HG02852 (cell line): ENCODE measurements at regions not wholly inside any gene's neighbourhood (a gene's known extent, or its start where the extent isn't known, plus 50 kb on each side); places are given as distances from the start of the nearest gene placed in this dataset.
"Not testable (repeated sequence)": the region's sequence is repeated elsewhere in the genome, so short reads cannot be mapped to it uniquely, and the experiment has no call there.

Experiments used
- ATAC-seq: cut with Tn5 transposase; IDR thresholded peaks from one replicate; pipeline ENCODE4 v1.9.1; 2021; ENCODE audit warnings: mild to moderate bottlenecking, moderate library complexity; ENCODE audit not compliant: unreplicated experiment

- ATAC-seq, result no peak
Measured at GRCh38 chr4:18171896-18172295, 150.3 kb upstream of the LCORL start.

GRCh38 chr4:18167831-18168230 lies 146.3 kb upstream of the LCORL start:
- ATAC-seq, result no peak

GRCh38 chr4:18166925-18167324 lies 145.4 kb upstream of the LCORL start:
- ATAC-seq, result no peak

GRCh38 chr4:18162453-18162852 lies 140.9 kb upstream of the LCORL start:
- ATAC-seq, result no peak

- not testable (repeated sequence) for ATAC-seq
Measured at GRCh38 chr4:18159117-18159912, 137.8 kb upstream of the LCORL start.

- ATAC-seq, result no peak
Measured at GRCh38 chr4:18155067-18156041, 133.8 kb upstream of the LCORL start.

- no peak for ATAC-seq
Measured at GRCh38 chr4:18138076-18138665, 116.6 kb upstream of the LCORL start.

GRCh38 chr4:18134111-18134510 lies 112.6 kb upstream of the LCORL start:
- ATAC-seq, result no peak

- ATAC-seq, result no peak
Measured at GRCh38 chr4:18130256-18130655, 108.7 kb upstream of the LCORL start.

GRCh38 chr4:18128241-18128640 lies 106.7 kb upstream of the LCORL start:
- no peak for ATAC-seq

- ATAC-seq, result no peak
Measured at GRCh38 chr4:18127030-18127429, 105.5 kb upstream of the LCORL start.

GRCh38 chr4:18113710-18114331 lies 92.3 kb upstream of the LCORL start:
- no peak for ATAC-seq

GRCh38 chr4:18111081-18111480 lies 89.5 kb upstream of the LCORL start:
- ATAC-seq, result no peak

GRCh38 chr4:18110099-18110498 lies 88.5 kb upstream of the LCORL start:
- ATAC-seq, result no peak

- ATAC-seq, result no peak
Measured at GRCh38 chr4:18109676-18110075, 88.1 kb upstream of the LCORL start.

GRCh38 chr4:18107848-18108528 lies 86.4 kb upstream of the LCORL start:
- not testable (repeated sequence) for ATAC-seq

GRCh38 chr4:18106620-18107019 lies 85.1 kb upstream of the LCORL start:
- no peak for ATAC-seq

- peak; percentile 88 for ATAC-seq
Measured at GRCh38 chr4:18105030-18106011, 83.8 kb upstream of the LCORL start.
